ENCODE measurements at regions not wholly inside any gene's neighbourhood (a gene's known extent, or its start where the extent isn't known, plus 50 kb on each side); places are given as distances from the start of the nearest gene placed in this dataset.

GRCh38 chr17:51372345-51373004 is 112.1 kb downstream of the UTP18 start:
- TF ChIP-seq POLR2A (IDR thresholded peaks at IDR 0.05; ENCODE audit: low read depth, low read length) = no peak; the same call in 1 of the 2 replicates
- FAIRE-seq (no peak), DNase-seq (ENCODE audit: insufficient read length, low spot score) (peak; percentile 83)

- FAIRE-seq = no peak
- no peak for DNase-seq (ENCODE audit: insufficient read length, low spot score)
Measured at GRCh38 chr17:51373489-51374152, 113.3 kb downstream of the UTP18 start.

GRCh38 chr17:51374209-51374608 is 113.9 kb downstream of the UTP18 start:
- no peak for TF ChIP-seq POLR2A (IDR thresholded peaks at IDR 0.05; ENCODE audit: low read depth, low read length)
- DNase-seq (ENCODE audit: insufficient read length, low spot score) (no peak), FAIRE-seq (no peak)

More at GRCh38 chr17:51373489-51374152, 113.3 kb downstream of the UTP18 start:
- no peak for TF ChIP-seq POLR2A (IDR thresholded peaks at IDR 0.05; ENCODE audit: low read depth, low read length)

- no peak for TF ChIP-seq POLR2A (IDR thresholded peaks at IDR 0.05; ENCODE audit: low read depth, low read length)
- FAIRE-seq = no peak
- DNase-seq (ENCODE audit: insufficient read length, low spot score) = no peak
Measured at GRCh38 chr17:51375771-51376170, 115.4 kb downstream of the UTP18 start.

GRCh38 chr17:51376739-51377138 is 116.4 kb downstream of the UTP18 start:
- no peak for FAIRE-seq
- DNase-seq (ENCODE audit: insufficient read length, low spot score) = no peak
- no peak for TF ChIP-seq POLR2A (IDR thresholded peaks at IDR 0.05; ENCODE audit: low read depth, low read length)

GRCh38 chr17:51381262-51381661 is 120.9 kb downstream of the UTP18 start:
- TF ChIP-seq POLR2A (IDR thresholded peaks at IDR 0.05; ENCODE audit: low read depth, low read length) = no peak
- FAIRE-seq (no peak), DNase-seq (ENCODE audit: insufficient read length, low spot score) (no peak)

GRCh38 chr17:51385208-51385607 is 124.9 kb downstream of the UTP18 start:
- TF ChIP-seq POLR2A (IDR thresholded peaks at IDR 0.05; ENCODE audit: low read depth, low read length) = no peak
- DNase-seq (ENCODE audit: insufficient read length, low spot score) (no peak), FAIRE-seq (no peak)

- TF ChIP-seq POLR2A (IDR thresholded peaks at IDR 0.05; ENCODE audit: low read depth, low read length) = no peak
- DNase-seq (ENCODE audit: insufficient read length, low spot score) = no peak
- FAIRE-seq = no peak
Measured at GRCh38 chr17:51387582-51387981, 127.2 kb downstream of the UTP18 start.

GRCh38 chr17:51387986-51388385 is 127.6 kb downstream of the UTP18 start:
- FAIRE-seq = no peak
- no peak for TF ChIP-seq POLR2A (IDR thresholded peaks at IDR 0.05; ENCODE audit: low read depth, low read length)
- no peak for DNase-seq (ENCODE audit: insufficient read length, low spot score)

GRCh38 chr17:51389875-51390274 is 129.5 kb downstream of the UTP18 start:
- FAIRE-seq (no peak), DNase-seq (ENCODE audit: insufficient read length, low spot score) (no peak)
- TF ChIP-seq POLR2A (IDR thresholded peaks at IDR 0.05; ENCODE audit: low read depth, low read length) = no peak

- no peak for TF ChIP-seq POLR2A (IDR thresholded peaks at IDR 0.05; ENCODE audit: low read depth, low read length)
- FAIRE-seq (no peak), DNase-seq (ENCODE audit: insufficient read length, low spot score) (no peak)
Measured at GRCh38 chr17:51391982-51392654, 131.8 kb downstream of the UTP18 start.

GRCh38 chr17:51395621-51396020 is 135.3 kb downstream of the UTP18 start:
- no peak for TF ChIP-seq POLR2A (IDR thresholded peaks at IDR 0.05; ENCODE audit: low read depth, low read length)
- DNase-seq (ENCODE audit: insufficient read length, low spot score) = no peak
- no peak for FAIRE-seq

GRCh38 chr17:51397361-51398127 is 137.2 kb downstream of the UTP18 start:
- TF ChIP-seq POLR2A (IDR thresholded peaks at IDR 0.05; ENCODE audit: low read depth, low read length) = no peak
- DNase-seq (ENCODE audit: insufficient read length, low spot score) (peak; percentile 57), FAIRE-seq (no peak)

- DNase-seq (ENCODE audit: insufficient read length, low spot score) = no peak
- no peak for TF ChIP-seq POLR2A (IDR thresholded peaks at IDR 0.05; ENCODE audit: low read depth, low read length)
- FAIRE-seq = no peak
Measured at GRCh38 chr17:51398128-51398525, 137.8 kb downstream of the UTP18 start.

Data from H54 (cell line).